K562 (cell line): ENCODE measurements at regions not wholly inside any gene's neighbourhood (a gene's known extent, or its start where the extent isn't known, plus 50 kb on each side); places are given as distances from the start of the nearest gene placed in this dataset.
"Not testable (repeated sequence)": the region's sequence is repeated elsewhere in the genome, so short reads cannot be mapped to it uniquely, and the experiment has no call there.

Experiments used
- ATAC-seq: fragments of 200-7000 bp; cut with Tn5 transposase; 3 replicates; pipeline ENCODE4 v1.9.1; 2020; ENCODE audit warnings: moderate library complexity
- BruUV-seq: library from RNA; stranded (reverse); fragments of 400-500 nt; replicated peaks from 2 replicates; lab custom pipeline; 2021; lab: Mats Ljungman, UMichigan
- CTCF ChIA-PET: fragments of 300-600 bp; formaldehyde crosslinking; extraction: SDS; loops from one replicate; lab custom pipeline; 2021; ENCODE audit warnings: low intra/inter-chr PET ratio; lab: Yijun Ruan, JAX
- POLR2A ChIA-PET: fragments of 300-600, 350-650 bp; sonication (Branson Sonifier 250); formaldehyde crosslinking; extraction: SDS; loops from one replicate; lab custom pipeline; 2021; ENCODE audit warnings: antibody characterized with exemption, inconsistent platforms; lab: Yijun Ruan, JAX
- DNase-seq, 4 experiments: peaks; one replicate each; pipeline versions ENCODE4 v3.0.0 to v3.0.0-alpha.2; 2011 to 2018; ENCODE audit warnings: low spot score in 3 of 4, mixed read lengths in 3 of 4; ENCODE audit errors: extremely low read depth in 1 of 4
- FAIRE-seq: peaks from 2 replicates; lab custom pipeline; 2011; peaks lifted over from hg19 to GRCh38; lab: Jason Lieb, UNC
- H2AFZ ChIP-seq: 2 replicates; pipeline ENCODE4 v1.6.0; 2011; ENCODE audit warnings: low read depth, low read length, control low read depth, inconsistent platforms
- H3K27ac ChIP-seq: fragments of 200-600 bp; 3 replicates; pipeline ENCODE4 v1.8.0; 2011; ENCODE audit warnings: low read depth, mild to moderate bottlenecking, control low read depth, inconsistent platforms, low read length, moderate library complexity, mixed read lengths; ENCODE audit errors: extremely low read depth
- H3K27me3 ChIP-seq, 2 experiments: fragments of 300-600 bp in 1 of 2; 2 replicates in 1 of 2; 3 replicates in 1 of 2; pipeline versions ENCODE4 v1.6.0 to v1.8.0; 2011; ENCODE audit warnings: inconsistent platforms in 2 of 2, low read length in 2 of 2, mild to moderate bottlenecking in 1 of 2, mixed read lengths in 1 of 2, moderate library complexity in 1 of 2; ENCODE audit not compliant: control insufficient read depth in 2 of 2, insufficient read depth in 2 of 2
- H3K36me3 ChIP-seq: fragments of 300-600 bp; 3 replicates; pipeline ENCODE4 v1.8.0; 2011; ENCODE audit warnings: mild to moderate bottlenecking, low read length, inconsistent platforms; ENCODE audit not compliant: control insufficient read depth, insufficient read depth
- H3K4me1 ChIP-seq, 2 experiments: fragments of 200-600 bp in 1 of 2; replicated peaks in 1 of 2; 2 replicates in 1 of 2; 3 replicates in 1 of 2; pipeline versions ENCODE4 v1.5.1 to v1.8.0; 2011; ENCODE audit warnings: inconsistent platforms in 2 of 2, low read length in 2 of 2, mild to moderate bottlenecking in 1 of 2, mixed read lengths in 1 of 2, moderate library complexity in 1 of 2; ENCODE audit not compliant: control insufficient read depth in 2 of 2, insufficient read depth in 2 of 2
- H3K4me2 ChIP-seq: 2 replicates; pipeline ENCODE4 v1.6.1; 2011; ENCODE audit warnings: low read length, control low read depth, inconsistent platforms, mixed read lengths; ENCODE audit not compliant: insufficient read depth
- H3K4me3 ChIP-seq: fragments of 200-600 bp; sonication (generic), shearing (Covaris generic); 2 replicates; pipeline ENCODE4 v1.5.1; 2016; ENCODE audit warnings: control low read depth, inconsistent platforms
- H3K79me2 ChIP-seq: fragments of 200-600 bp; 3 replicates; pipeline ENCODE4 v1.8.0; 2011; ENCODE audit warnings: low read length, inconsistent platforms; ENCODE audit not compliant: control insufficient read depth, insufficient read depth
- H3K9ac ChIP-seq, 2 experiments: 2 replicates each; pipeline versions ENCODE4 v1.6.0 to v1.6.1; 2011; ENCODE audit warnings: low read depth in 2 of 2, low read length in 2 of 2, control low read depth in 1 of 2, inconsistent platforms in 1 of 2, mild to moderate bottlenecking in 1 of 2, mixed read lengths in 1 of 2; ENCODE audit not compliant: insufficient read depth in 1 of 2
- H3K9me1 ChIP-seq: one replicate; pipeline ENCODE4 v1.6.0; 2011; ENCODE audit warnings: inconsistent platforms, mild to moderate bottlenecking, low read length, moderate library complexity; ENCODE audit not compliant: control insufficient read depth, insufficient read depth
- H3K9me3 ChIP-seq: replicated peaks from 2 replicates; pipeline ENCODE4 v1.5.1; 2011; ENCODE audit warnings: low read depth, low read length, inconsistent platforms; ENCODE audit not compliant: control insufficient read depth, insufficient read depth
- H4K20me1 ChIP-seq: replicated peaks from 2 replicates; pipeline ENCODE4 v1.6.1; 2011; ENCODE audit warnings: low read length, inconsistent platforms, mixed read lengths; ENCODE audit not compliant: control insufficient read depth, insufficient read depth
- CBX5 ChIP-seq: IDR thresholded peaks from 2 replicates; pipeline ENCODE4 v1.6.1; 2014; ENCODE audit warnings: low read depth, borderline replicate concordance
- TRIM24 ChIP-seq, 2 experiments: fragments of 450-650 bp; IDR thresholded peaks; 2 replicates each; pipeline ENCODE4 v1.6.1; 2016
- TRIM28 ChIP-seq: fragments of 450-650 bp; IDR thresholded peaks from 2 replicates; pipeline ENCODE4 v1.6.1; 2017
- ZFP36 ChIP-seq: fragments of 150-350 bp; IDR thresholded peaks from 2 replicates; pipeline ENCODE4 v1.6.1; 2018; ENCODE audit warnings: low read length, low read depth; ENCODE audit not compliant: partially characterized antibody
- ZNF280A ChIP-seq: fragments of 450-650 bp; IDR thresholded peaks from 2 replicates; pipeline ENCODE4 v1.6.1; 2018; ENCODE audit warnings: mild to moderate bottlenecking, low read depth; ENCODE audit not compliant: partially characterized antibody
- ZNF431 ChIP-seq: sonication (generic); formaldehyde crosslinking; IDR thresholded peaks from 2 replicates; pipeline ENCODE4 v1.8.0; 2022; ENCODE audit warnings: mild to moderate bottlenecking, missing genetic modification reagents
- WGBS: fragments of 100-300 bp; shearing (Covaris generic); methylation state at CpG from one replicate; pipeline ENCODE4 v1.1.6; 2016; ENCODE audit warnings: low coverage, mixed read lengths; ENCODE audit not compliant: insufficient coverage; ENCODE audit errors: missing lambda C conversion rate; 5-methylcytosine and 5-hydroxymethylcytosine counted together
- in situ Hi-C: fragments of 300-500 bp; cut with MboI; formaldehyde crosslinking; loops from 4 replicates; pipeline ENCODE4 v1.15.0; 2018; ENCODE audit warnings: inconsistent platforms, mixed read lengths
- intact Hi-C: fragments of 100-400 bp; cut with micrococcal nuclease; formaldehyde crosslinking; loops from 2 replicates; pipeline ENCODE4 v1.14.2; 2022

- FAIRE-seq, H2AFZ ChIP-seq, POLR2A ChIA-PET, H3K79me2 ChIP-seq, H3K27ac ChIP-seq, H3K36me3 ChIP-seq, H3K9me3 ChIP-seq, H3K4me2 ChIP-seq, DNase-seq, H3K27me3 ChIP-seq, H3K4me1 ChIP-seq, H3K4me3 ChIP-seq, ATAC-seq, H4K20me1 ChIP-seq, H3K9ac ChIP-seq, BruUV-seq, H3K9me1 ChIP-seq: not testable (repeated sequence)
- in situ Hi-C loops (loop anchor here (25.0 kb wide), 1 partner anchor 257 kb away; no protein-coding TSS in a partner anchor), intact Hi-C loops (loop anchor here (5.0 to 10.0 kb wide), 4 partner anchors 75 to 257 kb away; partner anchors contain the start of gene NEDD4L)
- TF ChIP-seq CBX5 (0 out of 2 replicates have a peak, but pooled peaks have one; percentile 30), TRIM24 (IDR thresholded peaks at IDR 0.05) (peak in 1 of 2 experiments; percentile 32; a peak in 1 of 4 replicates), ZNF280A (peak; percentile 73), TRIM28 (peak; percentile 59; the same call in 1 of the 2 replicates), ZNF431 (CRISPR knock-in tag) (peak; percentile 37; the same call in 1 of the 2 replicates), ZFP36 (peak; percentile 50)
- CTCF ChIA-PET: interaction anchor here (0.8 kb wide), 1 partner anchor 301 kb away, joined by 4 read pairs; no protein-coding TSS in a partner anchor
- WGBS: 39% methylated on average over 4 of the region's 4 CpGs
These were observed 76.8 kb upstream of the ATP8B1 start for GRCh38 chr18:57879924-57880323.
